GM21367 (cell line): ENCODE measurements at regions not wholly inside any gene's neighbourhood (a gene's known extent, or its start where the extent isn't known, plus 50 kb on each side); places are given as distances from the start of the nearest gene placed in this dataset.
"Not testable (repeated sequence)": the region's sequence is repeated elsewhere in the genome, so short reads cannot be mapped to it uniquely, and the experiment has no call there.

ENCODE experiments used
- ATAC-seq: cut with Tn5 transposase; IDR thresholded peaks from one replicate; pipeline ENCODE4 v1.9.1; 2021; ENCODE audit not compliant: unreplicated experiment

DNA sequence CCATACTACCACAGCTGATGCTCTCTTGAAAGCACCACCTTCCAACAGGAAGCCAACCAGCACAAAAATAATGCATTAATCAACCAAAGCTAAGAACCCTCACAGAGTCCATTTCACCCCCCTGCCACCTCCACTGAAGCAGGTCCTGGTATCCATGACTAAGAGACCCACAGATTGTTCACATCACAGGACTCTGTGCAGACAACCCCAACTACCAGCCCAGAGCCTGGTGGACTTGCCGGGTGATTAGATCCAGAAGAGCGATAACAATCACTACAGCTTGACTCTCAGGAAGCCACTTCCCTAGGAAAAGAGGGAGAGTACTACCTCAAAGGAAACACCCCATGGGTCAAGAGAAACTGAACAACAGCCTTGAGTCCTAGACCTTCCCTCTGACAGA lies 528.1 kb downstream of the KIF20B start:
- no peak for ATAC-seq

DNA sequence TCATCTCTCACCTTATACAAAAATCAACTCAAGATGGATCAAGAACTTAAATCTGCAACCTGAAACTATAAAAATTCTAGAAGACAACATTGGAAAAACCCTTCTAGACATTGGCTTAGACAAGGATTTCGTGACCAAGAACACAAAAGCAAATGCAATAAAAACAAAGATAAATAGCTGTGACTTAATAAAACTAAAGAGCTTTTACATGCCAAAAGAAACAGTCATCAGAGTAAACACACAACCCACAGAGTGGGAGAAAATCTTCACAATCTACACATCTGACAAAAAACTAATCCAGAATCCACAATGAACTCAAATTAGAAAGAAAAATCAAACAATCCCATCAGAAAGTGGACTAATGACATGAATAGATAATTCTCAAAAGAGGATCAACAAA lies 532.4 kb downstream of the KIF20B start:
- ATAC-seq, result not testable (repeated sequence)

DNA sequence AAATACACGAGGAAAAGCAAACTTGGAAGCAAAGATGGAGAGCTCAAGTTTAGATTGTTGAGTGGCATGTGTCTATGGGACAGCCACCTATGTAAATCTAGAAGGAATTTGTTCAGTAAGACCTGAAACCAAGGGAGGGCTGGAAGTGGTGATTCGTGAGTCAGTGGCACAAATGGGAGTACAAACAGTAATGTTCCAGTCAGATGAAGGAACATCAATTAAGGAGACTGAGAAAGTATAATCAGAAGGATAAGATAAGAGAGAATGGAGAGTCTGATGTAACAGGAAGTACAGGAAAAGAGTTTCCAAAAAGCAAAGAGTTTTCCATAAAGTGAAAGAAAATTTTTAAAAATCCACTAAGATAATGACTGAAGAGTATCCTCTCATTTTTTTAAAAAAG lies 544.2 kb downstream of the KIF20B start:
- no peak for ATAC-seq

DNA sequence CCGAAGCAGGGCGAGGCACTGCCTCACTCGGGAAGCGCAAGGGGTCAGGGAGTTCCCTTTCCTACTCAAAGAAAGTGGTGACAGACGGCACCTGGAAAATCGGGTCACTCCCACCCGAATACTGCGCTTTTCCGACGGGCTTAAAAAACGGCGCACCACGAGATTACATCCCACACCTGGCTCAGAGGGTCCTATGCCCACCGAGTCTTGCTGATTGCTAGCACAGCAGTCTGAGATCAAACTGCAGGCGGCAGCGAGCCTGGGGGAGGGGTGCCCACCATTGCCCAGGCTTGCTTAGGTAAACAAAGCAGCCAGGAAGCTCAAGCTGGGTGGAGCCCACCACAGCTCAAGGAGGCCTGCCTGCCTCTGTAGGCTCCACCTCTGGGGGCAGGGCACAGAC lies 549.4 kb downstream of the KIF20B start:
- ATAC-seq, result not testable (repeated sequence)

DNA sequence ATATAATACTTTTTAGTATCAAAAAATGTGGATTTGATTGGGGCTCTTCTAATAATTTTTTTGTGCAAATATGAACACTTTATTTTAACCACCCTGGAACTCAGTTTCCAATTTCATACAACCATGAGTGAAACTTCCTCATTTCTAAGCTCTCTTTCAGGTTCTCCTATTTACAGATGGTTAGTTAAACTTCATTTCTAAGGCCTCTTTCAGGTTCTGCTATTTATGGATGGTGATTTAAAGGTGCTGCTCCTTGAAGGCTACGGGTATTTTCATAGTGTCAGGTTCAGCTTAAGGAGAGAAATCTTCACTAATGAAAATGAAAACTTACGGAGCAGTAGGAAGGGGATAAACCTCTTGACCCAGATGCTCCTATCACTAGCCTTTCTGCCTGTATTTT lies 568.3 kb downstream of the KIF20B start:
- ATAC-seq, result no peak

DNA sequence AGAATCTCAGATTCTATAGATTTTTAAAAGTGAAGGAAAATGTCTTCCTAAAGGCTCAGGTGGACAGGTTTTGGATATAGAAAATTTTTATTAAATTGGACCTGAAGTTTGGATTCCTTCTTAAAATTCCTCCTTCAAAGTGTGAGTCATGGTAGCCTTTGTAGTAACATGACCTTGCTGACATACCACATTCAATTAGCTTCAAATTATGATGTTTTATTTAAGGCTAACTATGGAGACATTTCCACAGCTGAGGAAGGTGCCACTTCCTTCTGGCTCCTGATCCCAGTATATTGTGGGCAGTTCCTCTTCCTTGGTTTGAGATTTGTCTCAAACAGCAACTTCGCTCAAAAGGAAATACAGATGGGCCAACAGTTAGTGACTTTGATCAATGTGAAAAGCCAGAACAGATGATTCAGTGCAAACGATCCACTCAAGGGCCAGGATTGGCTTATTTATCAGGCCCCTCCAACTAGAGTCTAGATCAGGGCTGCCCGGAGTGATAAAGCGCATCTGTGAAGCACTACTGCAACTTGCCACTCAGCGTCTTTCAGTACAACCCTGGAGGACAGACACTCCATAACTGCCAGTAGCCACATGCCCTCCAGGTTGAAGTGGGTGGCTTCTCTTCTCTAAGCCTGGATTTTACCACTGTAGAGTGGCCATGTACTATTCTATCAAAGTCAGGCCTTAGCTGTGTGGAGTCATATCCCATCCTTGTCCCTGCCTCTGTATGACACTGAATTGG lies 573.5 kb downstream of the KIF20B start:
- no peak for ATAC-seq

DNA sequence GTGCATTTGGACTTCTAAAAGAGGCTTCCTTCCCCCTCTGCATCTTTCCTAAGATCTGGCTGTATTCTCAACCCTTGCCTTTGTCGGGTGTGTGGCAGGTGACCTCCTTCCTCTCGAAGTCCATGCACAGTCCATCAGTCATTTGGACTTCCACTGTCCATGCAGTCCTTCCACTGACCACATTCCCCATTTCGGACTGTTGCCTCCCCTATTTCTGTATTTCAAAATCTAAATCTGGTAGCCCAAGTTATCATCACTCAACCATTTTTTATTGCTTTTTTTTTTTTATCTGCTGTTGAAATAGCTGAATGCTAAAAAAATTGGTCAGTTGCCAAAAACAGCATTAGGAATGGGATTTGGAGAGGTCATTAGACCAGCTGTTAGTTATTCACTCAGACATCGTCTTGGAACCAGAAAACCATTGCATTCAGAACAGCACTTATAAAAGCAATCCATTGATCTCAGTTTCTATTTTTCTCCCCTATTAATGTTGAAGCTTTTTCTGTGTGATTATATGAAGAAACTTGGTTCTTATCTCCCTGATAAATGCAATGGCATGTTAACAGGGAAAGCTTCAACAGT lies 575.6 kb downstream of the KIF20B start:
- ATAC-seq, result no peak

DNA sequence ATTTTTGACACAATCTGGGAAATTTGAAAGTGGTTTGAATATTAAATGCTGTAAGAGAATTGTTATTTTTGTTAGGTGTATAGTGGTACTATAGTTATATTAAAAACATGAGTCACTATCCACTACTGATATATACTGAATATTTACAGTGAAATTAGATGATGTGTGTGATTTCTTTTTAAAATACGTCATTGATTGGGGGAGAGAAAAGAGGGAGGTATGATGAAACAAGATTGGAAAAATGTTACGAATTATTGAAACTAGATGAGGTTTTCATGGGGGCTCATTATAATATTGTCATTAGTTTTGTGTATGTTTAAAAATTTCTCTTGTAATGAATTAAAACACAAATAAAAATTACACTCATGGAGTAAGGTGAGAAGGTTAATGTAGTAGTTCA lies 571.4 kb downstream of the HTR7 start:
- no peak for ATAC-seq

DNA sequence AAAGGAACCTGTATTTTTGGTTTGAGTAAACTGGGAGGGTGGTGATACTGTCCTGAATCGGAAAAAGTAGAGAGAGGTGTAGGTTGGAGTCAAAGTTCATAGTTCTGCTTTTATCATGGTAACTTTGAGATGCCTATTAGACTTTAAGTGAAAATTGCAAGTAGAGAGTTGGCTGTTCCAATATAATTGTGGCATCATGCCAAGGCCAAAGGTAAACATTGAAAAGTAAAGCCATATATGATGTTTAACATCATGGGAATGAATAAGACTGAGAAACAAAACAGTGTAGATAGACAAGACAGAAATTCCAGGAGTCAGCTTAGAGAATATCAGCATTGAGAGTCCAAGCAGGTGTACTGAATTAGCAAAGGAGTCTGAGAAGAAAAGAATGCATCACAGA lies 570.9 kb downstream of the HTR7 start:
- ATAC-seq, result no peak

DNA sequence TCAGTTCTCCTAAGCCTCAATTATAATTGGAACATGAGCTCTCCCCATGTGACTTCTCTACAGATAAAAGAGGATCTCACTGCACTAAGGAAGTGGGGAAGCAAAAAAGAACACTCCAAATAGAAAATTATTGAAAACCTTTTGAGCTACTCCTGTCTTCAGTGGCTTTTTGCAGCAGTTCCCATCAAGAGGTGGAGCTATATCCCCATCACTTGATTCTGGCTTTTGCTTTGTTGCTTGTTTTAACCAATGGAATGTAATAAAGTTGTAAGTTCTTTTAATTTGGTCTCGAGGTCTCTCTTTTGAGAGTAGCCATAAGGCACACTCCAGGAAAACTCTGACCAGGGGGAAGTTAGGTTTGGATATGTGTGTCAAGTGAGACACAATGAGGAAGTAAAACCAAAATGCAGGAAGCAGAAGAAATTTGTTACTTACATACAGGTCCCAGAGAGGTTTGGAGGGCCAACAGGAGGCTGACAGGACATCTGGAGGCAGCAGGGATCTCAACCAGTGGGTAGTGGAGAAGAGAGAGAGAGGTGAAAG lies 569.4 kb downstream of the HTR7 start:
- ATAC-seq, result no peak

DNA sequence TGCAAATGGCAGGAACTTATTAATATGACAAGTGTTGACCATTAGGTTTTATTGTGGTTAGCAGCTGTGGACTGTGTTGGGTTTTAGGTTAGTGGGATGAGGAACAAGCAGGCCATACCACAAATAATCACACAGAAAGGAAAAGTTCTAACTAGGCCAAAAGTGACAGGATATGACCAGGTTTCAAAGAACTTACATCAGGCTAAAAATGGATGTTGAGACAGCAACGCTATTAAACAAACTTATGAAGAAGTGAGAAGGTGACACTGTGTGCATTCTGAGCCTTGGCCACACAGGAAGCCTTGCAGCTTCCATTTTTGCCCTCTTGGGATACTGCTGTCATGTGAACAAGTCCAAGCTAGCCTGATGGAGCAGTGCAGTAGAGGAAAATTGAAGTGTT lies 568.8 kb downstream of the HTR7 start:
- no peak for ATAC-seq

DNA sequence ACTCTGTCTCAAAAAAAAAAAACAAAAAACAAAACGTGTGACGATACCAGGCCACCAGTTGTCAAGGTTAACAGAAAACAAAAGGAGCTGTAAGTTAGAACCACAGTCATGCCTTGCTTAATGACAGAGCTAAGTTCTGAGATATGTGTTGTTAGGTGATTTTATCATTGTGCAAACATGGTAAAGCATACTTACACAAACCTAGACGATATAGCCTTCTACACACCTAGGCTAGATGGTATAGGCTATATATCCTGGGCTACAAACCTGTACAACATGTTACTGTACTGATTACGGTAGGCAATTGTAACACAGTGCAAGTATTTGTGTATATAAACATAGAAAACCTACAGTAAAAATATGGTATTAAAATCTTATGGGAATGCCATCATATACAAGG lies 564.2 kb downstream of the HTR7 start:
- no peak for ATAC-seq

DNA sequence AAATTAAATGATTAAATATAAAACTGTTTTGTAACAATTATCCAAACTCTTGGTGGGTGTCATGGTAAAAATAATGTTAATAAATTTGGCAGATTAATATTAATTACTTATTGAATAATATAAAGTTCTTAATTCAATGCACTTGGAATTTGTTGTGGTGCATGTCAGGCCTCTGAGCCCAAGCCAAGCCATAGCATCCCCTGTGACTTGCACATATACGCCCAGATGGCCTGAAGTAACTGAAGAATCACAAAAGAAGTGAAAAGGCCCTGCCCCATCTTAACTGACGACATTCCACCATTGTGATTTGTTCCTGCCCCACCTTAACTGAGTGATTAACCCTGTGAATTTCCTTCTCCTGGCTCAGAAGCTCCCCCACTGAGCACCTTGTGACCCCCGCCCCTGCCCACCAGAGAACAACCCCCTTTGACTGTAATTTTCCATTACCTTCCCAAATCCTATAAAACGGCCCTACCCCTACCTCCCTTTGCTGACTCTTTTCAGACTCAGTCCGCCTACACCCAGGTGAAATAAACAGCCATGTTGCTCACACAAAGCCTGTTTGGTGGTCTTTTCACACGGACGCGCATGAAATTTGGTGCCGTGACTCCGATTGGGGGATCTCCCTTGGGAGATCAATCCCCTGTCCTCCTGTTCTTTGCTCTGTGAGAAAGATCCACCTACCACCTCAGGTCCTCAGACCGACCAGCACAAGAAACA lies 562.9 kb downstream of the HTR7 start:
- ATAC-seq, result not testable (repeated sequence)

DNA sequence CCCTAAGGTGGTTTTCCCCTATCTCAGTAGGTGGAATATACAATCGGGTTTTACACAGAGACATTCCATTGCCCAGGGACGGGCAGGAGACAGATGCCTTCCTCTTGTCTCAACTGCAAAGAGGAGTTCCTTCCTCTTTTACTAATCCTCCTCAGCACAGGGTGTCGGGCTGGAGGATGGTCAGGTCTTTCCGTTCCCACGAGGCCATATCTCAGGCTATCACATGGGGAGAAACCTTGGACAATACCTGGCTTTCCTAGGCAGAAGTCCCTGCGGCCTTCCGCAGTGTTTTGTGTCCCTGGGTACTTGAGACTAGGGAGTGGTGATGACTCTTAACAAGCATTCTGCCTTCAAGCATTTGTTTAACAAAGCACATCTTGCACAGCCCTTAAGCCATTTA lies 555.8 kb downstream of the HTR7 start:
- ATAC-seq, result not testable (repeated sequence)

DNA sequence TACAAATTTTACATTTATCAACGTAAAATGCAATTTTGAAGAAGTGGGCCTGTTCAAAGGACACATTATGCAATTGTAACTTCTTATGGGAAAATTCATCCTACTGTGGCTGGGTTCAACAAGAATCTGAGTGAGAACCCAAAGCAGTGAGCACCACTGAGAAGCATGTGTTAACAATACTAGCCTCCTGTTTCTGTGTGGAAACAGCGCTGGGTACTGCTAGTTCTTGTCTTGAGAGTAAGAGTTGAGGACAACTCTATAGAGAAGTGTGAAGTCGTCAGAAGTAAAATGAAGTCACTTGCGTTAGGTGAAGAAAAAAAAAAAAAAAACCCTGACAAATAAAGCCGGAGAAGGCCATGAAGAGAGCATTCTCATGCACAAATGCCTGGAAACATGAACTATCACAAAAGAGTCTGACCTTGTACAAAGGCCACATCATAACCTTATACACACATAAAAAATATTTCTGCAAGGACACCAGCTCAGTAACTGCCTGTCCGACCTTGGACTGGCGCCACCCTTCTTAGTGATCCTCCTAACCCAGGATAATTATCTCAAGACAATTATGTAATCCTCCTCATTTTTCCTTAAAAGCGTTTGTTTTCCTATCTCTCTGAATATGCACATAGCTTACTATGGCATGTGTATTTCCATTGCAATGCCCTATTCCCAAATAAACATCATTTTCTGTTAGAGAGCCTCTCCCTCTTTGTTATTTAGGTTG lies 554.9 kb downstream of the HTR7 start:
- no peak for ATAC-seq

DNA sequence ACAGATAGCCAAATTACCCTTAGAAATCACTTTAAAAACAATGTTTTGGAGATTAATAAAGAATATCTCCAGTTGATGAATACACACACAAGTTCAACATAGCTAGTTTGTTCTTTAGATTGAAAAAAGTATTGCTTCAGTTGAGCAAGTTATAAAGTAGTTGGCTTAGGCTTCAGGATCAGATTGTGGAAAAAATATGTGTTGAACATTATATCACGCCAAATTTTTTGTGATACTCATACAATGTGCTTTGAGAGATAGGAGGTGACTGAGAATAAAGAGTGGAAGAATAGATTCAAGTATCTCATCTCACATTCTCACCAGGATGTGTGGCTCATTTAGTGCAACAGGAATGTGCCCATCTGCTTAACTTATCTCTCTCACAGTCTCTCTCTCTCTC lies 553.3 kb downstream of the HTR7 start:
- no peak for ATAC-seq

DNA sequence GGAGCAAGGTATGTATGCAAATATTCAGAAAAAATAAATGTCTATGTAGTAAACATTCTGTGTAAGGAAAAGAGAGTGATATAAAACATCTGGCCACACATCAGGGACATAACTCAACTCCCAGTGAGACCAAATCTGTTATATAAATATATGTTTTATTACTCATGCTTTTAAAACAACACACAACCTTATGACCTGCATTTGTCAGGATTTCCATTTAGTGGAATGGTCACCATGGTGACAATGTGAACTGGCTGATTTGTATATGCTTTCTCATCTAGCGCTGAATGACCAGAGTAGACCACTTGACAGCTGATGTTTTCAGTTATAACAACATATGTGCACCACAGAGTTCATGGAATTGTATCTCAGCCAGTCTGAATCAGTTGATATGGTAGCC lies 551.7 kb downstream of the HTR7 start:
- no peak for ATAC-seq

DNA sequence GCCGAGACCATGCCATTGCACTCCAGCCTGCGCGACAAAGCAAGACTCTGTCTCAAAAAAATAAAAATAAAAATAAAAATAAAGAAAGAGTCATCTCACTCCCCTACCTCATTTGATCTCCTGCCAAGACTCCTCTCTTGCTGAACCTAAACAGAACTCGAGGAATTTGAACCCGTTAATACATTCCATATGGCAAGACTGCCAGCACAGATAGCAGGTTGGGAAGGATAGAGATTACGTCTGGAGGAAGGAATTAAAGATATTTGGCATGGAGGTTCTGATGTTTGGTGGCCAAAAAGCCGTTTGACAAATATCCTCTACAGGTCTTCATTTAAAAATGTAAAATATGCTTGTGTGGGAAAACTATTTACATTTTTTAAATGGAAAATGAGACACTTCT lies 549.6 kb downstream of the HTR7 start:
- ATAC-seq, result no peak

DNA sequence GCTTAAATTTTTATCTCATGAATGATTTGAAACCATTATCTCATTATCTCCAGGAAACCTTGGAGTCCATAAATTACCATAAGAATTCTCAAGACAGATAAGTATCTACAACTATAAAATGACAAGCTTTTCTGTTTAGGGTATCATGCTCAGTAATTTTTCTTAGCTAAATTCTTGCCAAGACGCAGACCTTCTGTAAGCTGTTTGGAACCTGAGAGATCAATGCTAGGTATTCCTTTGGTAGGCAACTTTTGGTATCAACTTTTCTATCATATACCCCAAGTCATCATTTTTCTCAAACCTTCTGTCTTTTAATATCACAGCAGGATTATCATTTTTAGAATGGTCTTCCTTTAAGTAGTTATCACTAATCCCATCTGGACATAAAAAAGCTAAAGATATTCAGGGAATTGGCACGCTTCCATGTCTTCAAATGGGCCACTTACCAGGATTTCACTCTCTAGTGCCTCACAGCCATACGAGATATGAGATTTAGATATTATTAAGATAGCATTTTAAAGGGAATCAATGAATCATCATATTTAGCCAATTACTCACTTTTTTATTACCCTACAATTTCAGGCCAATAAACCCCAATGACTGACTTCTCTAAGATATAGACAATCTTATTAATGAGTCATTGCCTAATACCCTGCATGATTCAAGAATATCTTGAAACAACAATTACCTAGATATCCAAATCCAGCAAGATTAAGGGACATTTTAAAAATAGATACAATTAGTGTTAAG lies 544.1 kb downstream of the HTR7 start:
- ATAC-seq, result no peak

DNA sequence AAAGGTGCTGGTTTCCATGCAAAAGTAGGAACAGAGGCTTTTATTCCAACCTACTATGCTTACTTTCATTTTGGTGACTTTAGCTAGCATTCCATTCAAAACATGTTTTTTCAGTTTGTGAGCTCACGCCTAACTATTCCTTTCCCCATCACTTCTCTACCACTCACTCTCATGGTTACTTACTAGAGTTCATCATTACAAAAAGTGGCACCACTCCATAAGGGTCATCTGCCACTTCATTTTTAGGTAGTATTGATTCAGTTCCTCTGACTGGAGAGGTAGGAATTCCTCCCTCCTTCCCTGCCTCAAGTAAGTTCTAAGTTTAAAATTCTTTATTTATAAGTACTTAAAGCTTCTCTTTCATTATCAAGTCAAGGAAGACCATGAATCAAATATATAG lies 543.1 kb downstream of the HTR7 start:
- ATAC-seq, result no peak

DNA sequence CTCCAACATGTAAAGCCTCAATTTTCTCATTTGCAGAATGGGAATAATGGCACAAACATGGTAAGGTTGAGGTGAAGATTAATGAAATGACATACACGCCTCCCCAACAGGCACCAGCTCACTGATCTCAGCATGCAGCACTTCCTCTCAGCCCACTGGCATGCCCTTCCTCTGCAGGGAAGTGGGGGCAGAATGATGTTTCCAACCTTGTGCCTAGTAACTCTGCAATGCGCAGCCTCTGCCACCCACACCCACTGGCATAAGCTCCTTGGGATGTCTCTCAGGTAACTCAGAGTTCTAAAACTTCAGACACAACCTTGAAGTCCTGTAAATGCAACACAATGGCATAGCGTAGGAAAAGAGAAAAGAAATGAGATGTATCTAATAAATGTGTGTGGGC lies 540.7 kb downstream of the HTR7 start:
- no peak for ATAC-seq
